ENCODE measurements at regions not wholly inside any gene's neighbourhood (a gene's known extent, or its start where the extent isn't known, plus 50 kb on each side); places are given as distances from the start of the nearest gene placed in this dataset.

DNA sequence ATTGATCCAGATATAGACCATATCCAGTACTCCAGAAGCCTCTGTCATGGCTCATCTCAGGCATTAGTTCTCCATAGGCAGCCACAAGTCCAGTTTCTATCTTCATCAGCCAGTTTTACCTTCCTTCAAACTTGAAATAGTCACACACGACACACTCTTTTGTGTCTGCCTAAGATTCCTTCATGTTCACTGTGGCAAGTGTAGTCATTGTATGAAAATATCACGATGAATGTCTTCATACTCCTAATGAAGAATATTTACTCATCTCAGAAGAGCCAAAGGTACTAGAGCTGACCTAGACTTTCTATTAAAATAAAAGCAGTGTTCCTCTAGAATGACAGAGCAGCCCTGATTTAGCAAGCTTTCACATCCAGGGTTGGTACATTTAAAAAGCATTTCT is 230.7 kb downstream of the SNX13 start:
- no peak for TF ChIP-seq PAX5 (IDR thresholded peaks at IDR 0.05; ENCODE audit: insufficient read depth, low read length, severe bottlenecking)
- no peak for TF ChIP-seq TAF1 (IDR thresholded peaks at IDR 0.05; ENCODE audit: low read depth, low read length)
- no peak for TF ChIP-seq POU2F2 (IDR thresholded peaks at IDR 0.05; ENCODE audit: low read depth, low read length)
- TF ChIP-seq POLR2A (IDR thresholded peaks at IDR 0.05; ENCODE audit: low read depth, low read length), result no peak
- FAIRE-seq (no peak), DNase-seq (ENCODE audit: insufficient read length, low spot score) (no peak)

- FAIRE-seq, result no peak
- TF ChIP-seq POLR2A (IDR thresholded peaks at IDR 0.05; ENCODE audit: low read depth, low read length), result no peak
- TF ChIP-seq SPI1 (IDR thresholded peaks at IDR 0.05; ENCODE audit: low read depth, low read length), result no peak
- TF ChIP-seq POLR2AphosphoS5 (IDR thresholded peaks at IDR 0.05; ENCODE audit: low read depth, low read length), result no peak
- no peak for TF ChIP-seq POU2F2 (IDR thresholded peaks at IDR 0.05; ENCODE audit: low read depth, low read length)
- no peak for TF ChIP-seq TAF1 (IDR thresholded peaks at IDR 0.05; ENCODE audit: low read depth, low read length)
- TF ChIP-seq PAX5 (IDR thresholded peaks at IDR 0.05; ENCODE audit: insufficient read depth, low read length, severe bottlenecking), result no peak
- no peak for DNase-seq (ENCODE audit: insufficient read length, low spot score)
Measured at GRCh38 chr7:17710312-17710711, 230.0 kb downstream of the SNX13 start.

DNA sequence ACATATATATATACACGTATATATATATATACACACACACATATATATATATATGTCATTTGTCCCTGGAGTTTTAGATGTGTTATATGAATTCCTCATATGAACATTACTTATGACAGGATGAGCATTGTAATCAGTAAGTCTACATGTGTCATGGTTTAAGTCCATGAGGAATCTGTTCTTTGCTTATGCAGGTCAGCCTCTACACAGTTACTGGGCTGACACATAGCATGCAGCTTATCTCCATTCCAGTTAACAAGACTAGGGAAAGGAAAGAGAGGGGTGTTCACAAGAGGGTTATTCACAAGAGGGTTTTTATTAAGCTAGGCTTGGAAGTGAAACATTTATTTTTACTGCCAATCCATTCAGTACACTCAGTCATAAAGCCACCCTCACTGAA is 226.7 kb downstream of the SNX13 start:
- FAIRE-seq, result no peak
- TF ChIP-seq POU2F2 (IDR thresholded peaks at IDR 0.05; ENCODE audit: low read depth, low read length) (no peak), TAF1 (IDR thresholded peaks at IDR 0.05; ENCODE audit: low read depth, low read length) (no peak), POLR2A (IDR thresholded peaks at IDR 0.05; ENCODE audit: low read depth, low read length) (no peak), POLR2AphosphoS5 (IDR thresholded peaks at IDR 0.05; ENCODE audit: low read depth, low read length) (no peak), PAX5 (IDR thresholded peaks at IDR 0.05; ENCODE audit: insufficient read depth, low read length, severe bottlenecking) (no peak), SPI1 (IDR thresholded peaks at IDR 0.05; ENCODE audit: low read depth, low read length) (no peak)

GRCh38 chr7:17716816-17717215 is 223.5 kb downstream of the SNX13 start:
- TF ChIP-seq POLR2A (IDR thresholded peaks at IDR 0.05; ENCODE audit: low read depth, low read length) (no peak), PAX5 (IDR thresholded peaks at IDR 0.05; ENCODE audit: insufficient read depth, low read length, severe bottlenecking) (no peak), POLR2AphosphoS5 (IDR thresholded peaks at IDR 0.05; ENCODE audit: low read depth, low read length) (no peak), SPI1 (IDR thresholded peaks at IDR 0.05; ENCODE audit: low read depth, low read length) (no peak), TAF1 (IDR thresholded peaks at IDR 0.05; ENCODE audit: low read depth, low read length) (no peak), POU2F2 (IDR thresholded peaks at IDR 0.05; ENCODE audit: low read depth, low read length) (no peak)
- FAIRE-seq (no peak), DNase-seq (ENCODE audit: insufficient read length, low spot score) (no peak)

More for the DNA sequence above, 226.7 kb downstream of the SNX13 start:
- DNase-seq (ENCODE audit: insufficient read length, low spot score), result no peak

DNA sequence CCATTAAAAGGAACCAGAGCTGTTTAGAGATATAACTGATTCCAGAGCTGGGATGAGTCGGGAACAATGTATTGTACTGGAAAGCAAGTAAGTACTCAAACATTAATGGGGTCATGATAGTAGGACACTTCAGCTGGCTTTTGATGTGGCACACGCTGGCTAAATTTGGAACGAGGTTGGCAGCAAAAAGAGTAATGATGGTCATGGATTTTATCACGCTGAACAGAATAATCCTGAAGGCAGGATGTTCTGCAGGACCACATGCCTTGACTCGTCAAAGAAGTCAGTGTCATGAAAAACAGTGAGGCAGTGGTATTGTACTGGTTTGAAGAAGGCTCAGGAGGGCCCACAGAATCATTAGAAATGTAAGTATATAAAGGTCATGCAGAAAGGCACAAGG is 220.3 kb downstream of the SNX13 start:
- DNase-seq (ENCODE audit: insufficient read length, low spot score) (no peak), FAIRE-seq (no peak)
- TF ChIP-seq TAF1 (IDR thresholded peaks at IDR 0.05; ENCODE audit: low read depth, low read length), result no peak
- no peak for TF ChIP-seq POLR2A (IDR thresholded peaks at IDR 0.05; ENCODE audit: low read depth, low read length)
- TF ChIP-seq SPI1 (IDR thresholded peaks at IDR 0.05; ENCODE audit: low read depth, low read length), result no peak
- no peak for TF ChIP-seq POU2F2 (IDR thresholded peaks at IDR 0.05; ENCODE audit: low read depth, low read length)
- TF ChIP-seq PAX5 (IDR thresholded peaks at IDR 0.05; ENCODE audit: insufficient read depth, low read length, severe bottlenecking), result no peak
- no peak for TF ChIP-seq POLR2AphosphoS5 (IDR thresholded peaks at IDR 0.05; ENCODE audit: low read depth, low read length)

DNA sequence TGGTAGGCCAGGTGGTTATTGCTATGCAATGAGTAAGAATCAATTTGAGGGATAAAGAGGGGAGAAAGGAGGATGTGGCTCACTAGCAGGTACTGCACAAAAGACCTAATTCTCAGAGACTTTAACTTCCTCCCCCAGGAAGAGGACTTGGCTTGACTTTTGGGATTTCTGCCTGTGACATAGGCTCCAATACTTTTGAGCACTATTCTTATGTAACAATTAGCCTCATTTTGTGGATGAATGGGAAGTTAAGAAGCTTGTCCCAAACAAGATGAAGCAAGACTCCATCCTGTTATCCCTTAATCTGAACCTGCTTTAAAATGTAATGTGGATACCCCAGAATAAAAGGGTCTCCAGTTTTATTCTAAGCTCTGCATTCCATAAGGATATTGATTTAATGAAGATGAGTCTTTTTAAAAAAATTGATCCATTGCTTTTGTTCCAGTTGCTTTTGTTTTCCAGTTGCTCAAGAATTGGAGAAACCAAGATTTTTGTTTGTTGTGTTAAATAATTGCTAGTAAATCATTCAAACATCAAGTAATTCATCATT is 218.5 kb downstream of the SNX13 start:
- no peak for FAIRE-seq
- TF ChIP-seq PAX5 (IDR thresholded peaks at IDR 0.05; ENCODE audit: insufficient read depth, low read length, severe bottlenecking) (no peak), POU2F2 (IDR thresholded peaks at IDR 0.05; ENCODE audit: low read depth, low read length) (no peak), TAF1 (IDR thresholded peaks at IDR 0.05; ENCODE audit: low read depth, low read length) (no peak), POLR2A (IDR thresholded peaks at IDR 0.05; ENCODE audit: low read depth, low read length) (no peak), POLR2AphosphoS5 (IDR thresholded peaks at IDR 0.05; ENCODE audit: low read depth, low read length) (no peak), SPI1 (IDR thresholded peaks at IDR 0.05; ENCODE audit: low read depth, low read length) (no peak)
- DNase-seq (ENCODE audit: insufficient read length, low spot score), result no peak

DNA sequence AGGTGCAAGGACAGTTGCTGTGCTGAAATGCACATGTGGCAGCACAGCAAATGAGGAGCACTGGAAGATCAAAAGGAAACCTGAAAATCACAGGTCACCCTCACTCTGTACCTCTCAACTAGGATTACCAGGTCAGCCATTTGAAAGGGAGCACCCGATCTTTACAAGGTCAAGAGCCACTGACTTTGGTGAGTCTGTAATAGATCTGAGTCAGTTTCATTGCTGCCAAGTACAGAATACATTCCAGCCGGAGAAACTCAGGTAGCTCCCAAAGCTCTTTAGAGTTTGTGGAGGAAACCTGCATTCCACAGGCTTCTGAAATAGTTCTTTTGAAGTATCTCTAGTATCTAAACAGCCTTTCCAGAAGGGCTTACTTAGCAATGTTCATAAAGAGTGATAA is 217.5 kb downstream of the SNX13 start:
- TF ChIP-seq TAF1 (IDR thresholded peaks at IDR 0.05; ENCODE audit: low read depth, low read length), result no peak
- no peak for TF ChIP-seq POLR2A (IDR thresholded peaks at IDR 0.05; ENCODE audit: low read depth, low read length)
- no peak for TF ChIP-seq POU2F2 (IDR thresholded peaks at IDR 0.05; ENCODE audit: low read depth, low read length)
- TF ChIP-seq SPI1 (IDR thresholded peaks at IDR 0.05; ENCODE audit: low read depth, low read length), result no peak
- no peak for TF ChIP-seq POLR2AphosphoS5 (IDR thresholded peaks at IDR 0.05; ENCODE audit: low read depth, low read length)
- TF ChIP-seq PAX5 (IDR thresholded peaks at IDR 0.05; ENCODE audit: insufficient read depth, low read length, severe bottlenecking), result no peak
- no peak for DNase-seq (ENCODE audit: insufficient read length, low spot score)
- no peak for FAIRE-seq

DNA sequence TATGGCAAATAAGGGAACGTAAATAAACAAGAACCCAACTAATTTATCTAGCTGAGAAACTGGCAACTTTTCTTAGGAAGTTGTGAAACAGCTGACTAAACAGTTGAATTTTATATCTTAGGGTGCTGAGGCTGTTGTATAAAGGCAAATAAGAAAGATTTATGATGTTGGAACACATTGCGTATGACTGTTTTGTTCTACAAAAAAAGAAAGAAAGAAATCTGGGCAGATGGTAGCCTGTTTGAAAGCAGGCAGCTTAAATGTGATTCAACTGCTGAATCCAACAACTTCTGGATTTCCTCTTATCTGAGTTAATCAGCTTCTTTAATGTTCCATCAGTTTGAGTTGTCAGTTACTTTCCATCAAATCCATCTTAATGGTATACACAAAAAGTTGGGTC is 214.5 kb downstream of the SNX13 start:
- FAIRE-seq (no peak), DNase-seq (ENCODE audit: insufficient read length, low spot score) (no peak)
- no peak for TF ChIP-seq SPI1 (IDR thresholded peaks at IDR 0.05; ENCODE audit: low read depth, low read length)
- TF ChIP-seq POU2F2 (IDR thresholded peaks at IDR 0.05; ENCODE audit: low read depth, low read length), result no peak
- no peak for TF ChIP-seq POLR2AphosphoS5 (IDR thresholded peaks at IDR 0.05; ENCODE audit: low read depth, low read length)
- TF ChIP-seq POLR2A (IDR thresholded peaks at IDR 0.05; ENCODE audit: low read depth, low read length), result no peak
- no peak for TF ChIP-seq TAF1 (IDR thresholded peaks at IDR 0.05; ENCODE audit: low read depth, low read length)
- TF ChIP-seq PAX5 (IDR thresholded peaks at IDR 0.05; ENCODE audit: insufficient read depth, low read length, severe bottlenecking), result no peak

DNA sequence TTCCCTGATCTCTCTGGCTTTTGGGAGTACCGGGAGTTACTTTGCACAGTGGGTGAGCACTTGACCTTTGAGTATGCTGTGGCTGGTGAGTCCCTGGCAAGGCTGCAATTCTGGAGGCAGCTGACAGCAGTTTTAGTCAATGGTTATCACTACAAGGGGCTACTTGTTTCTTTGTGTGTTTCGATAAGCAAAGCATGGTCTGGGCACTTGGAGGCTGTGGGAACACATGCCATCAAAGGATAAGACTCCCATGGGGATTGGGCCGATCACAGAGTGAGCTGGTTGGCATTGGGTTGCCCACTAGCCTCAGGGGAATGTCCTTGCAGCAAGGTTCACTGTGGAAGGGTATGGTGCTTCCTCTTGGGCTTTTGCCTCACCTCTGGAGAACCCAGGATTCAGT is 208.2 kb downstream of the SNX13 start:
- TF ChIP-seq SPI1 (IDR thresholded peaks at IDR 0.05; ENCODE audit: low read depth, low read length) (no peak), POLR2A (IDR thresholded peaks at IDR 0.05; ENCODE audit: low read depth, low read length) (no peak), PAX5 (IDR thresholded peaks at IDR 0.05; ENCODE audit: insufficient read depth, low read length, severe bottlenecking) (no peak), POLR2AphosphoS5 (IDR thresholded peaks at IDR 0.05; ENCODE audit: low read depth, low read length) (no peak), POU2F2 (IDR thresholded peaks at IDR 0.05; ENCODE audit: low read depth, low read length) (no peak), TAF1 (IDR thresholded peaks at IDR 0.05; ENCODE audit: low read depth, low read length) (no peak)
- FAIRE-seq (no peak), DNase-seq (ENCODE audit: insufficient read length, low spot score) (no peak)
